Thoracic aorta (tissue), 2 donors: ENCODE measurements at regions not wholly inside any gene's neighbourhood (a gene's known extent, or its start where the extent isn't known, plus 50 kb on each side); places are given as distances from the start of the nearest gene placed in this dataset.

Experiments
- ATAC-seq: fragments of 150-250 bp; one replicate; pipeline ENCODE4 v1.8.0; 2017; ENCODE audit warnings: low read depth; ENCODE audit not compliant: insufficient number of reproducible peaks, low FRiP score
- DNase-seq: peaks from one replicate; pipeline ENCODE4 v3.0.0-alpha.2; 2020; ENCODE audit warnings: low spot score
- H3K27ac ChIP-seq, 2 donors: fragments of 200-600 bp; sonication (generic); 1 replicate in 1 of 2; 2 replicates in 1 of 2; pipeline ENCODE4 v1.5.1; 2016; ENCODE audit warnings: mild to moderate bottlenecking in 2 of 2, moderate library complexity in 2 of 2
- H3K27me3 ChIP-seq: fragments of 200-600 bp; sonication (generic); replicated peaks from 2 replicates; pipeline ENCODE4 v1.6.0; 2016; ENCODE audit warnings: mild to moderate bottlenecking; ENCODE audit not compliant: insufficient read depth
- H3K36me3 ChIP-seq: fragments of 200-600 bp; sonication (generic); one replicate; pipeline ENCODE4 v1.5.1; 2016
- H3K4me1 ChIP-seq, 2 donors: fragments of 200-600 bp; sonication (generic); 1 replicate in 1 of 2; 2 replicates in 1 of 2; pipeline versions ENCODE4 v1.5.1 to v1.6.0; 2016; ENCODE audit warnings: low read depth in 2 of 2, mild to moderate bottlenecking in 1 of 2; ENCODE audit not compliant: control insufficient read depth in 1 of 2
- H3K4me3 ChIP-seq: fragments of 200-600 bp; sonication (generic); 2 replicates; pipeline ENCODE4 v1.5.1; 2016; ENCODE audit warnings: mild to moderate bottlenecking
- H3K9me3 ChIP-seq: fragments of 200-600 bp; sonication (generic); 2 replicates; pipeline ENCODE4 v1.5.1; 2016
- CTCF ChIP-seq: fragments of 200-600 bp; sonication (generic); IDR thresholded peaks from one replicate; pipeline ENCODE4 v1.5.1; 2019; ENCODE audit warnings: antibody characterized with exemption

- no peak for TF ChIP-seq CTCF
- ATAC-seq (no peak), DNase-seq (no peak)
- Histone ChIP-seq H3K27me3 (no peaks in the 10 kb centered on the region), H3K4me1 (peaks cover 0 to 7% of the 10 kb centered on the region in 2 donors), H3K36me3 (no peaks in the 10 kb centered on the region), H3K27ac (no peak overlapping the region), H3K4me3 (no peak overlapping the region), H3K9me3 (no peaks in the 10 kb centered on the region)
Observed at GRCh38 chr22:27576815-27577573, 224.6 kb downstream of the MN1 start.

- H3K27me3 ChIP-seq, result no peaks in the 10 kb centered on the region
- no peak overlapping the region for H3K27ac ChIP-seq
- no peak overlapping the region for H3K4me3 ChIP-seq
- no peak for TF ChIP-seq CTCF
- H3K4me1 ChIP-seq, result peaks cover 0 to 9% of the 10 kb centered on the region in 2 donors
- DNase-seq (no peak), ATAC-seq (no peak)
- H3K9me3 ChIP-seq, result no peaks in the 10 kb centered on the region
- no peaks in the 10 kb centered on the region for H3K36me3 ChIP-seq
Observed at GRCh38 chr22:27577574-27577969, 224.0 kb downstream of the MN1 start.

- Histone ChIP-seq H3K4me1 (peaks cover 0 to 9% of the 10 kb centered on the region in 2 donors), H3K36me3 (no peaks in the 10 kb centered on the region), H3K4me3 (no peak overlapping the region), H3K9me3 (no peaks in the 10 kb centered on the region), H3K27ac (no peak overlapping the region), H3K27me3 (no peaks in the 10 kb centered on the region)
- ATAC-seq, result no peak
- no peak for TF ChIP-seq CTCF
- DNase-seq, result no peak
Observed at GRCh38 chr22:27578937-27579617, 222.5 kb downstream of the MN1 start.

- Histone ChIP-seq H3K27ac (no peak overlapping the region), H3K4me1 (peaks cover 0 to 9% of the 10 kb centered on the region in 2 donors), H3K9me3 (no peaks in the 10 kb centered on the region), H3K4me3 (no peak overlapping the region), H3K27me3 (no peaks in the 10 kb centered on the region), H3K36me3 (no peaks in the 10 kb centered on the region)
- ATAC-seq, result no peak
- TF ChIP-seq CTCF, result no peak
- DNase-seq, result no peak
Observed at GRCh38 chr22:27580311-27580897, 221.2 kb downstream of the MN1 start.

- no peaks in the 10 kb centered on the region for H3K27me3 ChIP-seq
- ATAC-seq, result no peak
- DNase-seq, result no peak
- no peaks in the 10 kb centered on the region for H3K9me3 ChIP-seq
- no peak for TF ChIP-seq CTCF
- no peak overlapping the region for H3K27ac ChIP-seq
- H3K36me3 ChIP-seq, result no peaks in the 10 kb centered on the region
- no peak overlapping the region for H3K4me3 ChIP-seq
- H3K4me1 ChIP-seq, result peaks cover 0 to 9% of the 10 kb centered on the region in 2 donors
Observed at GRCh38 chr22:27581236-27581635, 220.3 kb downstream of the MN1 start.
